DMS153 (cell line): ENCODE measurements at regions not wholly inside any gene's neighbourhood (a gene's known extent, or its start where the extent isn't known, plus 50 kb on each side); places are given as distances from the start of the nearest gene placed in this dataset.

ENCODE experiments used
- DNase-seq: peaks from one replicate; lab custom pipeline; 2025; lab: John Stamatoyannopoulos, UW

GRCh38 chr5:159819591-159820411 lies 96.5 kb upstream of the ADRA1B start:
- DNase-seq, result no peak

DNA sequence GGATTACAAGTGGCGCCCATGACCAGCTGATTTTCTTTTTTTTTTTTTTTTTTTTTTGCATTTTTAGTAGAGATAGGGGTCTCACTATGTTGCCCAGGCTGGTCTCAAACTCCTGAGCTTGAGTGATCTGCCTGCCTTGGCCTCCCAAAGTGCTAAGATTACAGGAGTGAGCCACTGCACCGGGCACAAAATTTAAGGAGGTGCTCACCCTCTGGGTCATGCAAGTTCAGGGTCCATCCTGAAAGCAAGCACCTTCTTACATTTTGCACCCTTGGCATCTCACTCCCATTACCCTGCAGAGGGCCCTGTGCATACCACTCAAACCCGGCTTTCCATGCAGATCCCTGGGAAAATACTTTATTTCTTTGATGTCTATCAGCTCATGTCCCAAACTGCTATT lies 95.6 kb upstream of the ADRA1B start:
- DNase-seq, result no peak

GRCh38 chr5:159821461-159821940 lies 94.8 kb upstream of the ADRA1B start:
- no peak for DNase-seq

- DNase-seq, result no peak
Observed at GRCh38 chr5:159824188-159825161, 91.8 kb upstream of the ADRA1B start.

DNA sequence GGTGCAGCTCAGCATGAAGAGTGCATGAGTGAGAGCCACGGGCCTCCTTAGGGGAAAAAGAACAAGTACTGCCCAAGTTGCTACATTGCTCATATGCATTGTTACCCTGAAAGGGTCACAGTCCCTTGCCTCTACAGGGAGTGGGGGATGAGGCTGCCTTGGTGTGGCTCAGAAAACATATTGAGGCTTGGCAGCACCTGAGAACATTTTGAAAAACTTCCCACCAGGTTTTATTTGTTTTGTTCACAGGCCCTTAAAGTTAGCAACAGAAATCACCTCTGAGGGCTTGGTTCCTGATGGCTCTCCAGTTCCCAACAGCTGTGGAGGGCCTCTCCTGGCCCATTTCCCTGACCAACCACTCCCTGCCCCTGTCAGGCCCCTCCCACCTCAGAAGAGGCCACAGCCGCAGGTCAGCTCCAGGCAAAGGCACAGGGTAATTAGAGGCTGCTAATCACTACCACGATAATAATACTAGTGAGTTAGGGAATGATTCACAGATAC lies 90.7 kb upstream of the ADRA1B start:
- no peak for DNase-seq

DNA sequence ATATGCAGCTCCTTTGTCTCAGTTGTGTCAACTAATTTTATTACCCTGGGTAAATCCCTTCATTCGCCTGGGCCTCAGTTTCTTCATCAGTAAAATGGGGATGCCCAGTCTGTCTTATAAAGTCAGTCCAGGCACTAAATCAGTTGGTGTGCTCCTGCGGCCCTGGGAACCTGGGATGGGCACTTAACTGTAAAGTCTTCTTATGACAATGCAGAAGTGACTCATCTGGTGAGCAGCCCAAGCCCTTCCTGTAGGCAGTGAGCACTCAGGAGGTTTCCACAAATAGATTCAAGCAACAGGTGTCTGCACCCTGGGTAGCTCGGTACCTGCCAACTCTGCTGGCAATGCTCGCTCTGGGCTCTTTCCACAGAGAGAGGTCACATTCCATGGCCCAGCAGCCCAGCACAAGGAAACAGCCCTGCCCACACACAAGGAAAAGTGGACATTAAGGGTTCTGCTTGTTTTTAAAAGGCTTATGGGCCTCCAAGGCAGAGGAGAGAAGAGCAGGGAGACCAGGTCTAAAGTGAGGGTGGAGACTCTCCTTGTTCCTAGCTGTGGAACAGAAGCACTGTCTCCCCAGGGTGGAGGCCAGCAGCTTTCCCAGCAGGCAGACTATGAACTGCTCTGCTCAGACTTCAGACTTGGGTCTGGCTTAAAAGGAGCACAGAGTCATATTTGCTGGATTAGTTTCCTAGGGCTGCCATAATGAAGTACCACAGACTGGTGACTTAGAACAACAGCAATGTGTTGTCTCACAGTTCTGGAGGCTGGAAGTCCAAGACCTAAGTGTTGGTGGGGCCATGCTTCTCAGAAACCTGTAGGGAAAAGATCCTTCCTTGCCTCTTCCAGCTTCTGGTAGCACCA lies 89.7 kb upstream of the ADRA1B start:
- no peak for DNase-seq

DNA sequence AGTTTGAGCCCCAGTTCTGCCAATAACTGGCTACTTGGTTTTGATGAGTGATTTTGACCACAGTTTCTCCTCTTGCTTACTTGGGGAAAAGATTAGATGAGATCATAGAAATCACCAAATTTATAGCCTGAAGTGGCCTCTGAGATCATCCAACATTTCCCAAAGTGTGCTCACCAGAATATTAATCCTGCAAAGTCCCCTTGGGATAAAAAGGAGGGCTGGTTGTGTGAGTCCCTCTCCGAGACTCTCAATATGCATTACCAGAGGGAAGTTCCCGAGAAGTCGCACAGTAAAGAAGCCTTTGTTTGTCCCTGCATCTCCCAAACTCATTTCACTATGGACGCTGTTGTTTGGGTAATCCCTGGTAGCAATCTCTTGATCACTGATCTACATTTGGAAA lies 88.4 kb upstream of the ADRA1B start:
- no peak for DNase-seq

DNA sequence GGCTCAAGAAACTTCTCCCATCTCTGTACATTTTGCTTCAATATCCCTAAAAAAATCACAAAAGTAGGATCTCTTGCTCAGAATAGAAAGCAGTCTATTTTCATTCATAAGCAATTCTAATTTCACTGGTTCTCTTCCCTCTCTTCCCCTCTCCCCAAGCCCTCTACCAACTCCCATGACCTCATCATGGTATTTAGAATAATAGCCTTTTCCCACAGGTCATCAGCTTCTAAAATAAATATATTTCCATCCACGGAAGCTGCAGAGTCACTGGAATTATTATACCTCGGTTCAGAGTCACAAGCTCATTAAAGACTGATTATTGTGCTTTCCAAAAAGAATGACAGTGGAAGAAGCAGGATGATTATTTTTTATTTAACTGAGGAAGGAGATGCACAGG lies 84.2 kb upstream of the ADRA1B start:
- DNase-seq, result no peak

- no peak for DNase-seq
Observed at GRCh38 chr5:159833088-159833487, 83.2 kb upstream of the ADRA1B start.

DNA sequence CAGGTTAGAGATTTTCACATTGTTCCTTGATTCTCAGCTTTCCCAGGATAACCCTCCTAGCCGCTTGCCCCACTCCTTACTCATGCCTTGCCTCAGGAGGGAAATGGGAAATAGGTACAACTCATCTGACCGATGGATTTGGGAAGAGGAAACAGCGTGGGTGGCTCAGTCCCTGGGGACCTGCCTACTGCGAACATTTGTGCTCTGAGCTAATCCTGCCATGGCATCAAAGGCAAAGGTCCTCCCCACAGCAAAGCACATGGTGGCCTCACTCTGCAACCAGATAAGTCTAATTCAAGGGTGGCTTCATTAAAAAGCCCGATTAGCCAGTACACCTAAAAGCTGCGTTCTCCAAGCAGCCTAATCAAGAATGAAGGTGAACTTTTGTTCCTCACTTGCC lies 82.4 kb upstream of the ADRA1B start:
- no peak for DNase-seq

DNA sequence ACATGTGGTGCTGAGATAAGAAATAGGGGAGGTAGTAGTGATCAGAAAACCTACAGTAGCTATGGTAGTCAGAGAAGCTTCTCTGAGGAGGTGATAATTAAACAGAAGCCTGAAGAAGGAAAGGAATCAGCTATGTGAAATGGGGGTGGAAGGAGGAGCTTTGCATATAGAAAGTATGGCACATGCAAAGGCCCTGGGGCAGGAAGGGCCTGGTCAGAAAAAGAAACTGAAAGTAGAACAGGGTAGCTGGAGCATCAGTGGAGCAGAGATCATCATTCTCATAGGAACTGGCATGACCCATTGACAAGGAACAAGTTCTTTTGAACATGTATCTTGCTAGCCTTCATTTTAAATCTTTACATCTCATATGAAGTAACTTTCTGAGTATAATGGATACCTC lies 80.7 kb upstream of the ADRA1B start:
- no peak for DNase-seq

DNA sequence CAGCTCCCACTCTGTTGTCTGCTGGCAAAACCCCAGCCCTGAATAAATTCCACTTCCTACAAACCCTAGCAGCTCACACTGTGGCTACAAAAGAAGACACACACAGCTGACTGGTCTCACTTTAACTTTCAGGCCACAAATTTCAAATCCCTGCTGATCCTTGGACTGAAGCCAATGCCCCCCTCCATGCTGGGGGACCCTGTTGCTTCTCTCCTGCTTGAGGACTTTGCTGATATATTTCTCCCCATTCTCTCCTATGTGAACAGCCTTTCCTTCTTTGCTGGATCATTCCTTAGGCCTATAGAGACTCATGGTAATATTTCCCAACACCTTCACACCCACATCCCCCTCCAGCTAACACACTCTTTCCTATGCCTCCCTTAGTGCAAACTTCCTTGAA lies 79.6 kb upstream of the ADRA1B start:
- DNase-seq, result no peak

DNA sequence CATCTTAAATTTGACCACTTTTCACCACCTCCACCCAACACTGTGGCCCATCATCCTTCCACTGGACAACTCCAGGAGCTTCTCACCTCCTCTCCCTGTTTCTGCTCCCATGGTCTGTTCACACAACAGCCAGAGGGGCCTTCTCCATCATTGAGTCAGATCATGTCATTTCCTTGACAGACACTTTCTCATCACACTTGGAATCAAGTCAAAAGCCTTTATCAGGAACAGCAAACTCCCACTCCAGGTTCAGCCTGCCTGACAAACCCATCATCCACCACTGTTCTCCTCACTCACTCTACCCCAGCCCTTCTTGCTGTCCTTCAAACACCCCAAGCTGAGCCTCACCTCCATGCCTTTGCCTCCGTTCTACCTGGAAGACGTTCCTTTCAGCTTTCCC lies 78.4 kb upstream of the ADRA1B start:
- DNase-seq, result no peak

GRCh38 chr5:159838551-159839222 lies 77.6 kb upstream of the ADRA1B start:
- no peak for DNase-seq

DNA sequence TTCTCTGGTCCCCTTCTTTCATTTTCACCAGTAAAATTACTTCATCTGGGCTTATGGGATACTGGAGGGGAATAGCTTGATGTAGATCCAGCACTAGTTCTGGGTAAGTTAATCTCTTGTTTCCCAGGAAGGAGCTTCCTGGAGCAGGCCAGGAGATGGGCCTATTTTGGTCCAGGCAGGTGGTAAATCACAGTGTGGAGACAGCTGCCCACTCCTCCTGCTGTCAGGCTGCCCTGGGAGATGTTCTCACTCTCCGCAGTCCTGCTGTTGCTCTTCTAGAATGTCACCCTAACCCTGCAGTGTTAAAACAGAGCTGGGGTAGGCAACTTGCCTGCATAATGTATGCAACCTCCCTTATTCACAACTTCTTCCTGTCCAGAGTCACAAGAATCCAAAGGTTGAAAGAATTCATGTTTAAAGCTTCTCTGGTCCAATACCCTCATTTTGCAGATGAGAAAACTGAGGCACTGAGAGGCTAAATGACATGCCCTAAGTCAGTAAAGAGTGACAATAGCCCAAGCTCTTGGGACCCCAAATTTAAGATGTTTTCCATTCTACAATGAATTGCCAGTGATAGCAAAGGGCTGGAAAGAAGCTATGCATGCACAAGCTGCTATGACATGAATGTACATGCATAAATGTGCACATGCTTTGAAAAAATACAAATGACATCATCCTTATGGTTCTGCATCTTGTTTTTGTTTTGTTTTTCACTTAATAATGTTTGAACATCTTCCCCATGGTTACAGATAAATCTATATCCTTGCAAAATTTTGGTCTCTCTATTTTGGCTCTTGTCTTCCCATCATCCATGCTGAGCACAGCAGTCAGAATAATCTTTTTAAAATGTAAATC lies 71.8 kb upstream of the ADRA1B start:
- no peak for DNase-seq

DNA sequence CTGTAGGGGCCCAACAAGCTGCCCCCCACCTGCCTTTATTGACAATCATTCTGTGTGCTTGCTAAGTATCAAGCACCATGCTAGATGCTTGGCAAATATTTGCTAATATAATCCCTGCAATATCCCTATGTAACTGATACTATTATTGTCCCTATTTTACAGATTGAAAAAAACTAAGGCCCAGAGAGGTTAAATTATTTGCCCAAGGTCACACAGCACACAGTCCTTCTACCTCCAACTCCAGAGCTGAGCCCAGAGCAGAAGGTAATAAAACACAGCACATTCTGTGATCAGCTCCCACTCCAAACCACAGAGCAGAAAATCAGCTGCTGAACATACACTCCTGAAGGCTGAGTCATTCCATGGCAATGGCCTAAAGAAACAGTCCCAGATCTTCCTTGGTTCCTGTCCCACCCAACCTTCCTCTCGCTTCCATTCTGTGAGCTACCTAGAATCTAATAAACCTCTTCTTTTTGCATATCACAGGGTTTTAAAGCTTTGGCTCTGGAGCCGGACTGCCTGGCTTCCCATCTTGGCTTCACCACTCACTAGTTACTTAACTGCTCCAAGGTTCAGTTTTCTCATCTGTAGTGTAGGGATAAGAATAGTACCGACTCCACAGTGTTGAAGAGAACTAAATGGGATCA lies 66.7 kb upstream of the ADRA1B start:
- no peak for DNase-seq

GRCh38 chr5:159850160-159850559 lies 66.1 kb upstream of the ADRA1B start:
- DNase-seq, result no peak

GRCh38 chr5:159851053-159851452 lies 65.2 kb upstream of the ADRA1B start:
- no peak for DNase-seq

DNA sequence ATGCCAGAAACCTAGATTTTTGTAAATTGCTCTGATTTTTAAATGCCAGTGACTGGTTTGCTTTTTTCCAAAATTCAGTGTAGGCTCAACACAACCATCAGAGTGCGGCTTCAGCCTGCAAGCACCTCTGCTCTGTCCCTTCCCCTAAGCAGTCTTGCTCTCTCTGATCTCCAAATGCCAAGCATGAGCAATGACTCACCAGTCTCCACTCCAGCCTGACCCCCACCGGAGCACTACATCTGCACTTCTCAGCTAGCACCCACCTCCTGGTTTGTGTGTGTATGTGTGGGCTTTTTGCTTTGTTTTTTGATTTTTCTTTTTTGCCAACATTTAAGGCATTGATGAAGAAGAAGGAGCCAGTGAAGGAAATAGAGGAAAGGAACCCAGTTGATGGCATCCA lies 61.4 kb upstream of the ADRA1B start:
- no peak for DNase-seq
